Activated T-helper 1 cell treated with anti-CD3 and anti-CD28 coated beads, Interleukin-12 subunit alpha, Interleukin-12 subunit beta, Interleukin-2, Interleukin-4 antibody, amounts not matched to agents 30 ng/mL and 10 ng/mL and 1 ng/mL, durations not matched to agents 14 hours and 24 hours and 36 hours (primary cell): ENCODE measurements at regions not wholly inside any gene's neighbourhood (a gene's known extent, or its start where the extent isn't known, plus 50 kb on each side); places are given as distances from the start of the nearest gene placed in this dataset.

Source experiments
- DNase-seq: peaks from one replicate; pipeline ENCODE4 v3.0.0; 2021; ENCODE audit warnings: low spot score
- H3K27ac Mint-ChIP-seq: one replicate; pipeline ENCODE4 v1.8.0; 2021; ENCODE audit warnings: mild to moderate bottlenecking, mixed read lengths
- H3K27me3 Mint-ChIP-seq: one replicate; pipeline ENCODE4 v1.8.0; 2022; ENCODE audit warnings: mild to moderate bottlenecking, moderate library complexity, mixed read lengths; ENCODE audit not compliant: insufficient read depth
- H3K36me3 Mint-ChIP-seq: one replicate; pipeline ENCODE4 v1.8.0; 2021; ENCODE audit warnings: low read depth, mixed read lengths
- H3K4me1 Mint-ChIP-seq: one replicate; pipeline ENCODE4 v1.8.0; 2021; ENCODE audit warnings: low read depth, mixed read lengths
- H3K4me3 Mint-ChIP-seq: one replicate; pipeline ENCODE4 v1.8.0; 2021; ENCODE audit warnings: mild to moderate bottlenecking, moderate library complexity, mixed read lengths
- H3K9me3 Mint-ChIP-seq: one replicate; pipeline ENCODE4 v1.8.0; 2021; ENCODE audit warnings: mixed read lengths
- intact Hi-C: fragments of 100-400 bp; cut with micrococcal nuclease; formaldehyde crosslinking; loops from one replicate; pipeline ENCODE4 v1.15.1; 2024

DNA sequence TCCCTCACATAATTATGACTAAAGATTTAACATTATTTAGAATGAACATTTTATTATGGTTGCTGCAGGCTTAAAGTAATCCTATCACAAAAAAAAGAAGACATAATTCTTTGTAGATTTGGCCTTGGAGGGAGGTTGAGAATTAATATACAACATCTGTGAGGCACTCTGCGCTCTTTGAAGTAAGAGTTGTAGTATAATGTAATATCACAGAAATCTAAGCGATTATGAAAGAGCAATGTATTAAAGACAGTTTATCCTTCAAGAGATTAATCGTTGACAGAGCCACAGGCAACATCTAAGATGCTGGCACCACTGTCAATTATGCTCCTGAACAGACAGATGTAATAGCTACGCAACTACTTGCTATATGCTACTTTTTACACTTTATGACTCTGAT lies 946.8 kb downstream of the GRIK2 start:
- Mint-ChIP-seq H3K9me3 (no peaks in the 10 kb centered on the region), H3K4me1 (no peaks in the 10 kb centered on the region), H3K4me3 (no peak overlapping the region), H3K27ac (no peak overlapping the region), H3K27me3 (no peaks in the 10 kb centered on the region), H3K36me3 (no peaks in the 10 kb centered on the region)
- intact Hi-C loops = no loop called here
- no peak for DNase-seq

DNA sequence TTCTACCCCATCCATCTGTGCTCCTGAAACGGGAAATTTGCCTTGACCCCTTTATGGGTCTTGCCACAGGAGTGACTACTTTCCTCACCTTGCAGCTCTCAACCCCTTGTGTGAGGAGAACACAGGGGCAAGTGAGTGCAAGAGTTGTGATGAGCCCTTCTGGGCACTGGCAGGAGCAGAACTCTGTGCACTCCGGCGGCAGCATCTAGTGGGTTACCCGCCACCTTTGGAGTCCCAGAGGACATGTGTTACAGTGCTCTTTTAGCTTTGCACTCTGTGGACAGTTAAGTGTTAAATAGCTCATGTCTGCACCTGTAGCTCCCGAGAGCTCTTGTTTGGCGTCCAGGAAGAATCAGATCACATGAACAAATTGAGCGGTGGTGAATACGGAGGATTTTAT lies 940.2 kb downstream of the GRIK2 start:
- Mint-ChIP-seq H3K4me1 (no peaks in the 10 kb centered on the region), H3K27me3 (no peaks in the 10 kb centered on the region), H3K4me3 (no peak overlapping the region), H3K36me3 (no peaks in the 10 kb centered on the region), H3K9me3 (no peaks in the 10 kb centered on the region), H3K27ac (no peak overlapping the region)
- no peak for DNase-seq
- intact Hi-C loops = no loop called here

GRCh38 chr6:102327697-102328225 lies 934.3 kb downstream of the GRIK2 start:
- DNase-seq = no peak
- H3K27ac Mint-ChIP-seq = no peak overlapping the region
- no peaks in the 10 kb centered on the region for H3K36me3 Mint-ChIP-seq
- intact Hi-C loops = no loop called here
- H3K9me3 Mint-ChIP-seq = peaks cover 11% of the 10 kb centered on the region
- no peaks in the 10 kb centered on the region for H3K27me3 Mint-ChIP-seq
- H3K4me3 Mint-ChIP-seq = no peak overlapping the region
- H3K4me1 Mint-ChIP-seq = no peaks in the 10 kb centered on the region

DNA sequence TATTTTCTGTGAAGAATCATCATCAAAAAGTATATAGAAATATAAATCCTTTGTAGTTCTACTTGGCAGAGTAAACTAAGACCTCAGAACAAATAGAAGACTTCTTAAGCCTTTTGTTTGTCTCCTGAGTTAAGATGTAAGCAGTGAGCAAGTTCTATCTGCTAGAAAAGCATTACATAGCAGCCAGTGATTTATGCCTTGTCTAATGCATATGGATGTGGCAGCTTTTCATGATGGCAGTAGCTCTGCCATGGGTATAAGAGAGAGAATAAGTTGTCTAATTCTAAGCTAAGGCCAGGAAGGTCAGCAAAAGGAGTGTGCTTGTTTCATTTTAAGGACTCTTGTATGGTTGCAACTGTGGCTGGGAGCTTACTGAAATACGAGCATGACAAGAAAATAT lies 920.2 kb downstream of the GRIK2 start:
- no peaks in the 10 kb centered on the region for H3K36me3 Mint-ChIP-seq
- no peaks in the 10 kb centered on the region for H3K27me3 Mint-ChIP-seq
- H3K27ac Mint-ChIP-seq = no peak overlapping the region
- no peak for DNase-seq
- intact Hi-C loops = no loop called here
- peaks cover 6% of the 10 kb centered on the region for H3K9me3 Mint-ChIP-seq
- H3K4me1 Mint-ChIP-seq = no peaks in the 10 kb centered on the region
- H3K4me3 Mint-ChIP-seq = no peak overlapping the region

- DNase-seq = no peak
- H3K4me1 Mint-ChIP-seq = no peaks in the 10 kb centered on the region
- intact Hi-C loops = no loop called here
- H3K4me3 Mint-ChIP-seq = no peak overlapping the region
- no peaks in the 10 kb centered on the region for H3K27me3 Mint-ChIP-seq
- H3K27ac Mint-ChIP-seq = no peak overlapping the region
- H3K36me3 Mint-ChIP-seq = no peaks in the 10 kb centered on the region
- H3K9me3 Mint-ChIP-seq = peaks cover 6% of the 10 kb centered on the region
These were observed 916.2 kb downstream of the GRIK2 start for GRCh38 chr6:102309700-102310099.

GRCh38 chr6:102300350-102300749 lies 906.8 kb downstream of the GRIK2 start:
- no peak for DNase-seq
- Mint-ChIP-seq H3K4me1 (no peaks in the 10 kb centered on the region), H3K4me3 (no peak overlapping the region), H3K9me3 (peaks cover 18% of the 10 kb centered on the region), H3K27me3 (no peaks in the 10 kb centered on the region), H3K27ac (no peak overlapping the region), H3K36me3 (no peaks in the 10 kb centered on the region)
- intact Hi-C loops = no loop called here

DNA sequence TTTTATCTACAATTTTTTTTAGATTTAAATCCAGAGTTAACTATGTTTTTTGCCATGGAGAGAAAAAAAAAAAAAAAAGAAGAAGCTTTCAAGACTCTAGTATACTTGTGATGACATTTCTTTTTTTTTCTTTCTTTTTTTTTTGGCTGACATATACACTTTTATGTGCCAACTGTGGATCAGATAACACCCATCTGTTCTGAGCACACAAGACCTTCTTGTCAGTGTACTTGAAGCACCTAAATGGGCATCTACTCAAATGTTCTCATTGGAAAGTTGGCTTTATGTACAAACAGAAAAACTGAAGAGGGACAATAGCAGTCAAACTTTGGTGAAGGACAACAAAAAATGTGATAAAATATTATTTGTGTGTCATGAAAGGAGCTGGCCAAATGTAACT lies 904.5 kb downstream of the GRIK2 start:
- Mint-ChIP-seq H3K4me1 (no peaks in the 10 kb centered on the region), H3K27me3 (no peaks in the 10 kb centered on the region), H3K36me3 (no peaks in the 10 kb centered on the region), H3K4me3 (no peak overlapping the region), H3K9me3 (peaks cover 18% of the 10 kb centered on the region), H3K27ac (no peak overlapping the region)
- intact Hi-C loops = no loop called here
- DNase-seq = no peak
